GM12878 (cell line): ENCODE measurements at regions not wholly inside any gene's neighbourhood (a gene's known extent, or its start where the extent isn't known, plus 50 kb on each side); places are given as distances from the start of the nearest gene placed in this dataset.

ENCODE experiments used
- ATAC-seq: fragments of 200-7000 bp; cut with Tn5 transposase; 3 replicates; pipeline ENCODE4 v1.9.1; 2020; ENCODE audit warnings: mild to moderate bottlenecking, moderate library complexity
- BruUV-seq: library from RNA; stranded (reverse); fragments of 400-500 nt; replicated peaks from 2 replicates; lab custom pipeline; 2021; lab: Mats Ljungman, UMichigan
- CTCF ChIA-PET: fragments of 300-600 bp; sonication (Branson Sonifier 250); formaldehyde crosslinking; extraction: SDS; loops from one replicate; lab custom pipeline; 2021; ENCODE audit warnings: inconsistent platforms; lab: Yijun Ruan, JAX
- POLR2A ChIA-PET: fragments of 350-600 bp; formaldehyde crosslinking; extraction: SDS; loops from one replicate; lab custom pipeline; 2021; ENCODE audit warnings: inconsistent platforms; lab: Charles Lee
- RAD21 ChIA-PET: fragments of 300-600 bp; sonication (Branson Sonifier 250); formaldehyde crosslinking; loops from one replicate; lab custom pipeline; 2023; ENCODE audit warnings: antibody characterized with exemption; ENCODE audit not compliant: unreplicated experiment; lab: Charles Lee
- SMC1A ChIA-PET: fragments of 300-600 bp; sonication (Branson Sonifier 250); formaldehyde crosslinking; loops from one replicate; lab custom pipeline; 2023; ENCODE audit not compliant: unreplicated experiment, uncharacterized antibody; lab: Charles Lee
- DNase-seq: peaks from one replicate; pipeline ENCODE4 v3.0.0-alpha.2; 2011; ENCODE audit warnings: low read depth, low spot score
- FAIRE-seq: peaks from 3 replicates; lab custom pipeline; 2011; peaks lifted over from hg19 to GRCh38; lab: Jason Lieb, UNC
- H2AFZ ChIP-seq: 2 replicates; pipeline ENCODE4 v1.6.0; 2011; ENCODE audit warnings: low read depth, low read length, control low read depth; ENCODE audit not compliant: control insufficient read depth
- H3K27ac ChIP-seq: 2 replicates; pipeline ENCODE4 v1.5.1; 2011; ENCODE audit warnings: control low read depth; ENCODE audit not compliant: control insufficient read depth, insufficient read depth
- H3K27me3 ChIP-seq, 2 experiments: replicated peaks in 1 of 2; 2 replicates each; pipeline versions ENCODE4 v1.6.0 to v1.6.1; 2011; ENCODE audit warnings: low read length in 1 of 2; ENCODE audit not compliant: control insufficient read depth in 2 of 2, insufficient read depth in 2 of 2
- H3K36me3 ChIP-seq, 2 experiments: 2 replicates each; pipeline ENCODE4 v1.5.1; 2011; ENCODE audit warnings: low read length in 1 of 2; ENCODE audit not compliant: control insufficient read depth in 2 of 2, insufficient read depth in 2 of 2
- H3K4me1 ChIP-seq: 2 replicates; pipeline ENCODE4 v1.6.1; 2011; ENCODE audit warnings: mild to moderate bottlenecking, low read length, moderate library complexity, mixed read lengths; ENCODE audit not compliant: control insufficient read depth, insufficient read depth
- H3K4me2 ChIP-seq: 2 replicates; pipeline ENCODE4 v1.6.0; 2011; ENCODE audit warnings: control low read depth; ENCODE audit not compliant: control insufficient read depth, insufficient read depth
- H3K4me3 ChIP-seq: fragments of 200-600 bp; sonication (generic); 2 replicates; pipeline ENCODE4 v1.5.1; 2016
- H3K79me2 ChIP-seq: 2 replicates; pipeline ENCODE4 v1.6.0; 2011; ENCODE audit warnings: low read length; ENCODE audit not compliant: control insufficient read depth, insufficient read depth
- H3K9ac ChIP-seq: 2 replicates; pipeline ENCODE4 v1.8.0; 2011; ENCODE audit warnings: low read length, control low read depth, mixed read lengths; ENCODE audit not compliant: control insufficient read depth, insufficient read depth
- H3K9me3 ChIP-seq: replicated peaks from 3 replicates; pipeline ENCODE4 v1.5.1; 2011; ENCODE audit warnings: mild to moderate bottlenecking, low read length; ENCODE audit not compliant: control insufficient read depth, insufficient read depth
- H4K20me1 ChIP-seq: 2 replicates; pipeline ENCODE4 v1.6.0; 2011; ENCODE audit not compliant: control insufficient read depth, insufficient read depth
- ATF7 ChIP-seq: fragments of 450-650 bp; IDR thresholded peaks from 2 replicates; pipeline ENCODE4 v1.6.1; 2016; ENCODE audit warnings: low read depth, mild to moderate bottlenecking
- CHD4 ChIP-seq: fragments of 200-600 bp; sonication (generic); IDR thresholded peaks from 2 replicates; pipeline ENCODE4 v1.6.1; 2016; ENCODE audit warnings: mild to moderate bottlenecking
- EZH2 ChIP-seq: IDR thresholded peaks from 2 replicates; pipeline ENCODE4 v1.6.1; 2012; ENCODE audit warnings: low read depth, mild to moderate bottlenecking, control low read depth, inconsistent platforms, low read length, borderline replicate concordance; ENCODE audit not compliant: control insufficient read depth
- IRF4 ChIP-seq: IDR thresholded peaks from 2 replicates; pipeline ENCODE4 v1.6.1; 2011; ENCODE audit warnings: low read depth, low read length
- IRF5 ChIP-seq: fragments of 450-650 bp; IDR thresholded peaks from 2 replicates; pipeline ENCODE4 v1.6.1; 2017; ENCODE audit warnings: borderline replicate concordance
- JUND ChIP-seq: IDR thresholded peaks from 2 replicates; pipeline ENCODE4 v1.6.1; 2012; ENCODE audit warnings: low read depth, mild to moderate bottlenecking, low read length, improper control_type of control experiment, moderate library complexity
- NFYA ChIP-seq: IDR thresholded peaks from 2 replicates; pipeline ENCODE4 v1.6.1; 2011; ENCODE audit warnings: low read depth, mild to moderate bottlenecking, low read length, improper control_type of control experiment, borderline replicate concordance
- RELA ChIP-seq: fragments of 450-650 bp; IDR thresholded peaks from 2 replicates; pipeline ENCODE4 v1.8.0; 2014; ENCODE audit warnings: borderline replicate concordance; ENCODE audit not compliant: partially characterized antibody
- SMARCA5 ChIP-seq: fragments of 450-650 bp; IDR thresholded peaks from 2 replicates; pipeline ENCODE4 v1.6.1; 2017; ENCODE audit warnings: mild to moderate bottlenecking
- WGBS: methylation state at CpG from one replicate; pipeline ENCODE4 v1.1.6; 2016; ENCODE audit warnings: low lambda C conversion rate; ENCODE audit not compliant: insufficient replicate concordance, insufficient coverage; ENCODE audit errors: missing lambda C conversion rate; 5-methylcytosine and 5-hydroxymethylcytosine counted together
- in situ Hi-C: fragments of 300-500 bp; cut with MboI; formaldehyde crosslinking; loops from 9 replicates; pipeline ENCODE4 v1.14.3; 2018; ENCODE audit warnings: mixed read lengths
- intact Hi-C: fragments of 100-400 bp; cut with micrococcal nuclease; formaldehyde crosslinking; loops from one replicate; pipeline ENCODE4 v1.14.2; 2022; ENCODE audit not compliant: unreplicated experiment
- TF ChIP-seq, protein P1 (sequence below): fragments of 450-650 bp; IDR thresholded peaks from 2 replicates; pipeline ENCODE4 v1.6.1; 2016; ENCODE audit warnings: mild to moderate bottlenecking
- TF ChIP-seq, protein P2 (sequence below): fragments of 450-650 bp; IDR thresholded peaks from 2 replicates; pipeline ENCODE4 v1.6.1; 2014; ENCODE audit warnings: mild to moderate bottlenecking

- CTCF ChIA-PET: interaction anchor here (0.8 kb wide), 1 partner anchor 78 kb away, joined by 3 read pairs; no protein-coding TSS in a partner anchor
- in situ Hi-C loops (no loop called here), intact Hi-C loops (no loop called here)
- no peak overlapping the region for H3K27ac ChIP-seq
- H3K79me2 ChIP-seq: no peaks in the 10 kb centered on the region
- SMC1A ChIA-PET: interaction anchor here (1.0 kb wide), 1 partner anchor 15 kb away, joined by 4 read pairs; no protein-coding TSS in a partner anchor
- no peak overlapping the region for H3K4me2 ChIP-seq
- H2AFZ ChIP-seq: no peak overlapping the region
- DNase-seq: no peak
- POLR2A ChIA-PET: no interaction called here
- H3K4me3 ChIP-seq: no peak overlapping the region
- no peaks in the 10 kb centered on the region for H3K27me3 ChIP-seq
- H3K36me3 ChIP-seq: no peaks in the 10 kb centered on the region
- ATAC-seq: no peak
- 0% methylated on average over 1 of the region's 1 CpG for WGBS
- H3K9ac ChIP-seq: no peak overlapping the region
- H3K9me3 ChIP-seq: no peaks in the 10 kb centered on the region; the same call in 2 of the 3 replicates
- no peak for FAIRE-seq
- TF ChIP-seq RELA (no peak), NFYA (no peak), ATF7 (no peak), CHD4 (no peak), SMARCA5 (no peak), EZH2 (no peak), JUND (no peak), IRF5 (no peak), IRF4 (no peak)
- TF ChIP-seq, protein P1, sequence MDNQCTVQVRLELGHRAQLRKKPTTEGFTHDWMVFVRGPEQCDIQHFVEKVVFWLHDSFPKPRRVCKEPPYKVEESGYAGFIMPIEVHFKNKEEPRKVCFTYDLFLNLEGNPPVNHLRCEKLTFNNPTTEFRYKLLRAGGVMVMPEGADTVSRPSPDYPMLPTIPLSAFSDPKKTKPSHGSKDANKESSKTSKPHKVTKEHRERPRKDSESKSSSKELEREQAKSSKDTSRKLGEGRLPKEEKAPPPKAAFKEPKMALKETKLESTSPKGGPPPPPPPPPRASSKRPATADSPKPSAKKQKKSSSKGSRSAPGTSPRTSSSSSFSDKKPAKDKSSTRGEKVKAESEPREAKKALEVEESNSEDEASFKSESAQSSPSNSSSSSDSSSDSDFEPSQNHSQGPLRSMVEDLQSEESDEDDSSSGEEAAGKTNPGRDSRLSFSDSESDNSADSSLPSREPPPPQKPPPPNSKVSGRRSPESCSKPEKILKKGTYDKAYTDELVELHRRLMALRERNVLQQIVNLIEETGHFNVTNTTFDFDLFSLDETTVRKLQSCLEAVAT: no peak
- TF ChIP-seq, protein P2, sequence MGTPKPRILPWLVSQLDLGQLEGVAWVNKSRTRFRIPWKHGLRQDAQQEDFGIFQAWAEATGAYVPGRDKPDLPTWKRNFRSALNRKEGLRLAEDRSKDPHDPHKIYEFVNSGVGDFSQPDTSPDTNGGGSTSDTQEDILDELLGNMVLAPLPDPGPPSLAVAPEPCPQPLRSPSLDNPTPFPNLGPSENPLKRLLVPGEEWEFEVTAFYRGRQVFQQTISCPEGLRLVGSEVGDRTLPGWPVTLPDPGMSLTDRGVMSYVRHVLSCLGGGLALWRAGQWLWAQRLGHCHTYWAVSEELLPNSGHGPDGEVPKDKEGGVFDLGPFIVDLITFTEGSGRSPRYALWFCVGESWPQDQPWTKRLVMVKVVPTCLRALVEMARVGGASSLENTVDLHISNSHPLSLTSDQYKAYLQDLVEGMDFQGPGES: no peak
- no peaks in the 10 kb centered on the region for H4K20me1 ChIP-seq
- H3K4me1 ChIP-seq: no peaks in the 10 kb centered on the region
- RAD21 ChIA-PET: no interaction called here
- BruUV-seq: no TSS peak
These were observed 511.9 kb downstream of the MID1IP1 start for GRCh38 chrX:39313146-39313545.
